Caki2 (cell line): ENCODE measurements at regions not wholly inside any gene's neighbourhood (a gene's known extent, or its start where the extent isn't known, plus 50 kb on each side); places are given as distances from the start of the nearest gene placed in this dataset.

ENCODE experiments used
- DNase-seq: peaks from one replicate; pipeline ENCODE4 v3.0.0-alpha.2; 2015; ENCODE audit warnings: low read depth
- in situ Hi-C: cut with HindIII; loops from 2 replicates; pipeline ENCODE4 v1.10.0; 2016; ENCODE audit warnings: low sequenced_read_pairs, low pct_unique_long_range_greater_than_20kb, mixed read lengths

DNA sequence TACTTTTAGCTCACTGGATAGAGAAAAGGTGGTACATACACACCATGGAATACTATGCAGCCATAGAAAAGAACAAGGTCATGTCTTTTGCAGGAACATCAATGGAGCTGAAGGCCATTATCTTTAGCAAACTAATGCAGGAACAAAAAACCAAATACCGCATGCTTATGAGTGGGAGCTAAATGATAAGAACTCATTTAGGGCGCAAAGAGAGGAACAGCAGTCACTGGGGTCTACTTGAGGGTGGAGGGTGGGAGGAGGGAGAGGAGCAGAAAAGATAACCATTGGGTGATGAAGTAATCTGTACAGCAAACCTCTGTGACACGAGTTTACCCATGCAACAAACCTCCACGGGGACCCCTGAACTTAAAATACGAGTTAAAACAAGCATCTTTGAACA lies 135.1 kb downstream of the IRS2 start:
- DNase-seq = no peak
- in situ Hi-C loops = no loop called here

DNA sequence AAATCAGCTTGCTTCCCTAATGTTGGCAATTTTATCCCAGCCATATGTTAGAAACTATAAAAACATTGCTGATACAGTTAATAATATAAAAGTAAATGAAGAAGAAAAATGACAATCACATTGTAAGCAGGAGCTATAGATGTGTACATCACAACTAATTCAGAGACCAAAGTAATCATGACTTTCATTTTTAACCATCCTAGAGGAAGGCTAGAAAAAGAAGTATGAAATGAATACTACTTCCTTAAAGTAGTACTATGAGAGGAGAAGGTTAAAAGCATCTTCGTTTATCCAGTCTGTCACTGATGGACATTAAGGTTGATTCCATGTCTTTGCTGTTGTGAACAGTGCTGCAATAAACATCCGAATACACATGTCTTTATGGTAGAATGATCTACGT lies 135.5 kb downstream of the IRS2 start:
- in situ Hi-C loops = no loop called here
- no peak for DNase-seq

GRCh38 chr13:109649713-109650112 lies 136.7 kb downstream of the IRS2 start:
- no peak for DNase-seq
- in situ Hi-C loops = no loop called here

DNA sequence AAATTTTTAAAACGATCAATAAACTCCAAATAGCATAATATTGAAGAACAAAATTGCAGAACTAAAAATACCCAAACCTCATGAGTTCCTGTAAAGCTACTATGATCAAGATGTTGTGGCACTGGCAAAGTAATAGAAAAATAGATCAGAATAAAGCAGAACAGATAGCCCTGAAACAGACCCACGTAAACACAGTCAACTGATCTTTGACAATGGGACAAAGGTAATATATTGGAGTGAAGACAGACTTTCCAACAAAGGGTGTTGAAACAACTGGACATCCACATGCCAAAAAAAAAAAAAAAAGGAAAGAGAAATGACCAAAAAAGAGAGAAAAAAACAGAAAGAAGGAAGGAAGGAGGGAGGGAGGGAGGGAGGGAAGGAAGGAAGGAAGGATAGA lies 138.7 kb downstream of the IRS2 start:
- no peak for DNase-seq
- in situ Hi-C loops = no loop called here

- no peak for DNase-seq
- in situ Hi-C loops = no loop called here
Measured at GRCh38 chr13:109647053-109647452, 139.3 kb downstream of the IRS2 start.

DNA sequence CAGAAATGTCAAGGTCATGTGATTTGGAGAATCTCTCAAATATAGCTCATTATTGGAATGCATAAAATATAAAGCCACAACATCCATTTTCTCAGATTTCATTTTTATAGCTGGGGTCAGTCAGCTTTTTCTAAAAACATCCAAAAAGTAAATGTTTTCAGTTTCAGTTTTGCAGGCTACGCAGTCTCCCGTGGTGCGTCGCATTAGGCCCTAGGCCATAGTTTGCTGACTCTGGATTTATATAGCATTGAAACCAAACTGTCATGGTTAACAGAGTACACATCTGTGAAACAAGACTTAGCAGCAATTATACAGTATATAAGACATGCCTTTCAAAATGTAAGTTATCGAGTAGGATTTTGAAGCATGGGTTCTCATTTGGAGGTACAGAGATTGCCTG lies 140.0 kb downstream of the IRS2 start:
- in situ Hi-C loops = no loop called here
- no peak for DNase-seq

DNA sequence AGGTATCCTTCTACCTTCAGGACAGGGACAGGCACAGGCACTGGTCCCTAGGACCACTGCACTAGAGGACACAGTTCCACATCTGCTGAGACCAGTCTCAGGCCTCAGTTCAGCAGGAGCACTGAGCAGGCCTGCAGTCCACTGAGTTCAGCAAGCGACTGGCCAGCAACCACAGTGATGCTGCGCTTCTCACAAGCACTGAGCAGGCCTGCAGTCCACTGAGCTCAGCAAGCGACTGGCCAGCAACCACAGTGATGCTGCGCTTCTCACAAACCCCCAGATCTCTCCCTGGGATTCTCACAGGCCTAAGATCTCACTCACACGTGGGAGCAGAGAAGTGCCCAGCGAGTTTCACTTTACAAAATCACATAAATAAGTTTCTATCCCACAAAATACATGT lies 140.6 kb downstream of the IRS2 start:
- no peak for DNase-seq
- in situ Hi-C loops = no loop called here

DNA sequence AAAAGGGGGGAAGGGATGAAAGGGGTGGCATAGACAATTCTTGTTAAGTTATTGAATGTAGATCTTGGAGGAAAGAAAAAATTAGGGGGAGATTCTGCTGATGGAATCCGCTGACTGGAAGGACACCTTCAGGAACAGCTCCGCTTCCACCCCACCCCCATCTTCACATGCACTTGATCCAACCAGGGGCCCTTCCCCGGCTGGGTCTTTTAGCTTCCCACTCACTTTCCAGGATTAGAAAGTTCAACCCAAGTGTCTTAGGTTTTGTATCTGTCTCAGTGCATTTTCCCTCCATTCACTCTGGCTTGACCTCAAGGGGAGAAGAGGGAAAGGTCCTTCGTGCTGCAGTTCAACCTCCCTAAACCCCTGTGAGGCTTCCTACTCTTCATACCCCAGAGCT lies 141.4 kb downstream of the IRS2 start:
- in situ Hi-C loops = no loop called here
- DNase-seq = no peak

DNA sequence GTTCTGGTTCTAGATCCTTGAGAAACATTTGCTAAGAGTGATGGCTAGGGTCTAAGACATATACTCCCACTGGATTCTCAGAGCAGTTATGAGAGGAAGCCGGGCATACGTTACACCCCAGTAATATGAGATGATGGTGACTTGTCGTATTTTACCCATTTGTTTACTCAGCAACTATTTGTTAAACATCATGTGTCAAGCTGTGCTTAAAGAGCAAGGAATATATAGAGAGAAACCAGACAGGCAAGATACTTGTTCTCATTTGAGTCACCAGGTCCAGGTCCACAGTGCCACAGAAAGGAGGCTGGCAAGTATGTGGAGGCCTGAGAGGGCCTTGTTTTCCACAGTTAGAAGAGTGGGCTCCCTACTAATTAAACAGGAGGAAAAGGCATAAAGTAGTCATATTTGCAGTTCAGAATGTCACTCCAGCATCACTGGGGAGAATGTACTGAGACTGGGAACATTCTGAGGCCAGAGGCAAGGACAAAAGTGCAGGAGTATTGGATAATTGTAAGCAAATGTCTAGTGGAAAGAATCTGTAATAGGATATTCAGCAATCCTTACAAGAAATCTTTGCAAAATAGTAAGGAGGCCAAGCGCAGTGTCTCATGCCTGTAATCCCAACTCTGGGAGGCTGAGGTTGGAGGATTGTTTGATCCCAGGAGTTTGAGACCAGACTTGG lies 142.2 kb downstream of the IRS2 start:
- in situ Hi-C loops = no loop called here
- no peak for DNase-seq

GRCh38 chr13:109642358-109642757 lies 144.0 kb downstream of the IRS2 start:
- in situ Hi-C loops = no loop called here
- no peak for DNase-seq

GRCh38 chr13:109636736-109637135 lies 149.6 kb downstream of the IRS2 start:
- no peak for DNase-seq
- in situ Hi-C loops = no loop called here

DNA sequence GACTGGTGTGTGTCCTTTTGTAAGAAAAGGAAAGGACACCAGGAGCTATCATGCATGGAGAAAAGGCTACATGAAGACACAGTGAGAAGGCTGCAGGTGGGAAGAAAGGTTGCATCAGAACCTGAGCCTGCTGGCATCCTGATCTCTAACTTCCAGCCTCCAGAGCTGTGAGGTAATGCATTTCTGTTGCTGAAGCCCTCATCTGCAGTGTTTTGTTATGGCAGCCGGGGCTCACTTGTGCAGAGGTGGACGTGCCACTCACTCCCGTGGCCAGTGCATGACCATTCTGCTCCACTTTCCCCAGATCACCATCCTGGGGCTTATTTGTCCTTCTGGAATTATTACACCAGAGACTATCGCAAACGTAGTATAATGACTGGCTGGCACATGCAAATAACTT lies 155.3 kb downstream of the IRS2 start:
- in situ Hi-C loops = no loop called here
- DNase-seq = no peak

DNA sequence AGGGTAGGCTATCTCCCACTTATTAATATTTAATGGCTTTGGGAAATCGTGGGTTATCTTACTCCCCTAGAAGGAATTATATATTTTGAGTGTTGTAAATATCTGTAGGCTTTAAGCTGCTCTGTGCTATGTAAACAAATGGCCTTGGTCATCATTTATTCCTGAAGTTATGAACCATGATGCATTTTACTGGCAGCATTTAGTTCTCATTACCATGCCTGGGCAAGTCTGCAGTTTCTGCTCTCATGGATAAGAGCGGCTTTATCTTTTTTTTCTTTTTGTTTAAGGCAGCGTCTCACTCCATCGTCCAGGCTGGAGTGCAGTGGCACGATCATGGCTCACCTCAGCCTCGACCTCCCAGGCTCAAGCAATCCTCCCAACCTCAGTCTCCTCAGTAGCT lies 156.1 kb downstream of the IRS2 start:
- in situ Hi-C loops = no loop called here
- DNase-seq = no peak

DNA sequence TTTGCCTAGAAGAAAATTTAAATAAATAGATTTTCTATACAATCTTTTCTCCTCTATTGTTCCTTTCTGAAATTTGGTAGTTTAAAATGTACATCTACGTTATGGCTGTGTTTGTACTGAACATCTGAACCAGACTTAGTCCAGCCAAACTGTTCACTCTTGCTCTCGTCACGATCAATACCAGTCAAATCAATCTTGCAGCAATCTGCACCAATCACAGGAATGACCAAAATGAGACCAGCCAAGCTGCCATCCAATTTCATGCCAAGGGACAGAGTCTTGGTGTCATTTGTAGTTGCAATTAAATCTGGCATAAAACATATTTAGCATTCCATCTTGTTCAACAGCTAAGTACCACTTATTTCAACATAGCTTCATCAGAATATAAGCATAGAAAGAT lies 156.6 kb downstream of the IRS2 start:
- in situ Hi-C loops = no loop called here

GRCh38 chr13:109628251-109628699 lies 158.1 kb downstream of the IRS2 start:
- no peak for DNase-seq
- in situ Hi-C loops = no loop called here

More for the DNA sequence above, 156.6 kb downstream of the IRS2 start:
- no peak for DNase-seq

DNA sequence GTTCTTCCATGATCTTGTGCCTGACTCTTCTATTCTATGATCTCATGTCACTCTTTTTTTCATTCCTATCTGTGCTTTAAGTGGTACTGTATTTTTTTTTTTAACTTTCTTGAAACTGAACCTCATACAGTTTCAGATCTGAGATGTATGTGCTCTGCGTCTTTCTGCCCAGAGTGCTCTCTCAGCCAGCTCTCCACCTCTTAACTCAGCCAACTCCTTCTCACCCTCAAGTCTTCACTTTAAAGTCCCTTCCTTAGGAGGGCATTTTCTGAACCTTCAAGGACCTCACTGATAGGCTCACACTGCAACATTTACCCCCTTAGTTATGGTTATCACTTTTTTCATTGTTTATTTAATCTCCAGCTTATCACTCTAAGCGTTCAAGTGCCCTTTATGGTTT lies 158.7 kb downstream of the IRS2 start:
- DNase-seq = no peak
- in situ Hi-C loops = no loop called here

- no peak for DNase-seq
- in situ Hi-C loops = no loop called here
Measured at GRCh38 chr13:109626386-109627171, 159.8 kb downstream of the IRS2 start.

- in situ Hi-C loops = no loop called here
- DNase-seq = no peak
Measured at GRCh38 chr13:109625156-109625555, 161.2 kb downstream of the IRS2 start.

DNA sequence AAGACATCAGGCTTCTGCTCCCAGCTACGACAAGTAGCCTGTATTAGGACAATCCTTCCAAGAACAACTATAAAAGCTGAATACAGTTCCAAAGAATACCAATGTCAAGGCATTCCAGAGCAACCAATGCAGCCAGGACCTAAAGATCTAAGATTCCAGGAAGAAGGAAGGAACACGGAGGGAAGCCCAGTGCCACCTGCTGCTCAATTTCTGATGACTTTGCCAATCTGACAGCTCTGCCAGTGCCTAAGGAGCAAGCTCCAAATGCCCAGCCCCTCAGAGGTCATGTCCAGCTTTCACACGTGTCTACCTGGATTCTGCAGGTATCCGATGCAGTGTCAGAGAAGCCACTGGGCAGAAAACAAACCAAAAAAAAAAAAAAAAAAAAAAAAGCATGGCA lies 164.4 kb downstream of the IRS2 start:
- no peak for DNase-seq
- in situ Hi-C loops = no loop called here
